Mesothelial cell of epicardium (in vitro differentiated cells): ENCODE measurements at regions not wholly inside any gene's neighbourhood (a gene's known extent, or its start where the extent isn't known, plus 50 kb on each side); places are given as distances from the start of the nearest gene placed in this dataset.

ENCODE experiments used
- DNase-seq, 2 experiments: peaks; one replicate each; pipeline ENCODE4 v3.0.0; 2021; ENCODE audit warnings: low spot score in 2 of 2; ENCODE audit not compliant: unreplicated experiment in 2 of 2
- H3K27ac Mint-ChIP-seq: 2 replicates; pipeline ENCODE4 v1.8.0; 2021; ENCODE audit warnings: mixed read lengths
- H3K27me3 Mint-ChIP-seq: 2 replicates; pipeline ENCODE4 v1.8.0; 2021; ENCODE audit warnings: low read depth, mixed read lengths
- H3K36me3 Mint-ChIP-seq: 2 replicates; pipeline ENCODE4 v1.8.0; 2021; ENCODE audit warnings: mixed read lengths
- H3K4me1 Mint-ChIP-seq: 2 replicates; pipeline ENCODE4 v1.8.0; 2021; ENCODE audit warnings: mixed read lengths
- H3K4me3 Mint-ChIP-seq: 2 replicates; pipeline ENCODE4 v1.8.0; 2021; ENCODE audit warnings: mild to moderate bottlenecking, moderate library complexity, mixed read lengths
- H3K9me3 Mint-ChIP-seq: 2 replicates; pipeline ENCODE4 v1.8.0; 2021; ENCODE audit warnings: mixed read lengths
- TF ChIP-seq, protein P1 (sequence below): fragments of 200-600 bp; sonication (generic); IDR thresholded peaks from one replicate; pipeline ENCODE4 v1.5.0; 2021; ENCODE audit warnings: antibody characterized with exemption; ENCODE audit not compliant: unreplicated experiment

DNA sequence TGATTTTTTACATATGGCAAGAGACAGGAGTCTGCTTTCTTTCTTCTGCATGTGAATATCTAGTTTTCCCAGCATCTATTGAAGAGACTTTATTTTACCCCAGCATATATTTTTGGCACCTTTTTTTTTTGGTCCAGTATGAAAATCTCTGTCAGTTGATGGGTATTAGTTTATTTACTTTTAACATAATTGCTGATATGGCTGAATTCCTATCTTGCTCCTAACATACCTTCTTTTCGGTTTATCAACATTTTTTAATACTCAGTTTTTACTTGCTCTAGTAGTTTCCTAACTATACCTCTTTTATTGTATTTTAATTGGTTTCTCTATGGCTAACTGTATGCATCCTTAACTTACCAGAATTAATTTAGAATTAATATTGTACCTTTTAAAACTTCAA, 77.5 kb upstream of the PDE7B start:
- Mint-ChIP-seq H3K36me3 (no peaks in the 10 kb centered on the region), H3K27me3 (no peaks in the 10 kb centered on the region), H3K4me1 (no peaks in the 10 kb centered on the region), H3K9me3 (peaks cover 15% of the 10 kb centered on the region), H3K4me3 (no peak overlapping the region), H3K27ac (no peak overlapping the region)
- TF ChIP-seq, protein P1, sequence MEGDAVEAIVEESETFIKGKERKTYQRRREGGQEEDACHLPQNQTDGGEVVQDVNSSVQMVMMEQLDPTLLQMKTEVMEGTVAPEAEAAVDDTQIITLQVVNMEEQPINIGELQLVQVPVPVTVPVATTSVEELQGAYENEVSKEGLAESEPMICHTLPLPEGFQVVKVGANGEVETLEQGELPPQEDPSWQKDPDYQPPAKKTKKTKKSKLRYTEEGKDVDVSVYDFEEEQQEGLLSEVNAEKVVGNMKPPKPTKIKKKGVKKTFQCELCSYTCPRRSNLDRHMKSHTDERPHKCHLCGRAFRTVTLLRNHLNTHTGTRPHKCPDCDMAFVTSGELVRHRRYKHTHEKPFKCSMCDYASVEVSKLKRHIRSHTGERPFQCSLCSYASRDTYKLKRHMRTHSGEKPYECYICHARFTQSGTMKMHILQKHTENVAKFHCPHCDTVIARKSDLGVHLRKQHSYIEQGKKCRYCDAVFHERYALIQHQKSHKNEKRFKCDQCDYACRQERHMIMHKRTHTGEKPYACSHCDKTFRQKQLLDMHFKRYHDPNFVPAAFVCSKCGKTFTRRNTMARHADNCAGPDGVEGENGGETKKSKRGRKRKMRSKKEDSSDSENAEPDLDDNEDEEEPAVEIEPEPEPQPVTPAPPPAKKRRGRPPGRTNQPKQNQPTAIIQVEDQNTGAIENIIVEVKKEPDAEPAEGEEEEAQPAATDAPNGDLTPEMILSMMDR = no peak
- DNase-seq = no peak

DNA sequence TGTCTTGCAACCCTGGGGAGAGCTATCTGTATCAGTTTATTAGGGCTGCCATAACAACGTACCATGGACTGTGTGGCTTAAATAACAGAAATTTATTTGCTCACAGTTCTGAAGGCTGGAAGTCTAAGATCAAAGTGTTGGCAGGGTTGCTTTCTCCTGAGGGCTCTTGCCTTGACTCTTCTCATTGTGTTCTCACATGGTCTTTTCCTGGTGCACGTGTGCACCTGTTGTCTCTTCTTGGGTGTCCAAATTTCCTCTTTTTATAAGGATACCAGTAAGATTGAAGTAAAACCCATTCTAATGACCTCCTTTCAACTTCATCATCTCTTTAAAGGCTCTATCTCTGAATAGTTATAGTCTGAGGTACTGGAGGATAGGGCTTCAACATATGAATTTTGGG, 72.3 kb upstream of the PDE7B start:
- no peak for DNase-seq
- Mint-ChIP-seq H3K4me3 (no peak overlapping the region), H3K9me3 (peaks cover 27% of the 10 kb centered on the region), H3K36me3 (no peaks in the 10 kb centered on the region), H3K4me1 (peaks cover 2% of the 10 kb centered on the region), H3K27ac (no peak overlapping the region), H3K27me3 (no peaks in the 10 kb centered on the region)
- TF ChIP-seq, protein P1 = no peak

DNA sequence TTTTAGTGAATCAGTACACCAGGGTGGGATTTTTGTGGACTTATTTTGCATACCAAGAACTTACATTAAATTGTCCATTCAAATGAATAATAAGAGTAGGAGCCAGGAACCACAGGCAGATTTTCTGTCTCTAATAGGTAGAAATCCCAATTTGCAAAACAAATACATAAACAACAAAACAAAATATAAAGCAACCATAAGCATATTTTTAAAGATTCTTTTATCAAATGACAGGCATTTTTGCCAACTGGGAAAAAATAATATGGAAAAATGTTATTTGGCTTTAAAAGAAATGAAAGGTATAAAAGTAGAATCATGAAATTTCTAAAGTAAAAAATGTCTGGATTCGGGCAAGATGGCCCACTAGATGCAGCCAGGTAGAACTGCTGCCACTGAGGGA, 71.2 kb upstream of the PDE7B start:
- peaks cover 8% of the 10 kb centered on the region for H3K4me1 Mint-ChIP-seq
- H3K4me3 Mint-ChIP-seq = no peak overlapping the region
- H3K36me3 Mint-ChIP-seq = no peaks in the 10 kb centered on the region
- no peak for DNase-seq
- TF ChIP-seq, protein P1 = no peak
- H3K27ac Mint-ChIP-seq = no peak overlapping the region
- H3K9me3 Mint-ChIP-seq = peaks cover 29% of the 10 kb centered on the region
- H3K27me3 Mint-ChIP-seq = no peaks in the 10 kb centered on the region

DNA sequence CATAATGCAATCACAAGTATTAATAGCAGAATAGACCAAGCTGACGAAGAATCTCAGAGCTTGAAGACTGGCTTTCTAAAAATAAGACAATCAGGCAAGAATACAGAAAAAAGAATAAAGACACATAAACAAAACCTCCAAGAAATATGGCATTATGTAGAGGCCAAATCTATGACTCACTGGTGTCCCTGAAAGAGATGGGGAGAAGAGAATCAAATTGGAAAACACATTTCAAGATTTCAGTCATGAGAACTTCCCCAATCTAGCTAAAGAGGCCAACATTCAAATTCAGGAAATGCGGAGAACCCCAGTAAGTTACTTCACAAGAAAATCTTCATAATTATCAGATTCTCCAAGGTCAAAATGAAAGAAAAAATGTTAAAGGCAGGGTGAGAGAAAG, 69.0 kb upstream of the PDE7B start:
- Mint-ChIP-seq H3K27ac (no peak overlapping the region), H3K4me1 (peaks cover 8% of the 10 kb centered on the region), H3K27me3 (no peaks in the 10 kb centered on the region), H3K4me3 (no peak overlapping the region), H3K36me3 (no peaks in the 10 kb centered on the region), H3K9me3 (peaks cover 30% of the 10 kb centered on the region)
- no peak for DNase-seq
- TF ChIP-seq, protein P1 = no peak

DNA sequence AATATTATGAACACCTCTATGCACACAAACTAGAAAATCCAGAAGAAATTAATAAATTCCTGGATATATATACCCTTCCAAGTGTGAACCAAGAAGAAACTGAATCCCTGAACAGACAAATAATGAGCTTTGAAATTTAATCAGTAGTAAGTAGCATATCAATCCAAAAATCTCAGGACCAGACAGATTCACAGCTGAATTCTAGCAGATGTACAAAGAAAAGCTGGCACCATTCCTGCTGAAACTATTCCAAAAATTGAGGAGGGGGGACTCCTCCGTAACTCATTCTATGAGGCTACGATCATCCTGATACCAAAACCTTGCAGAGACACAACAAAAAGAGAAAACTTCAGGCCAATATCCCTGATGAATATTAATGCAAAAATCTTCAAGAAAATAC, 67.0 kb upstream of the PDE7B start:
- peaks cover 30% of the 10 kb centered on the region for H3K9me3 Mint-ChIP-seq
- H3K27me3 Mint-ChIP-seq = no peaks in the 10 kb centered on the region
- no peaks in the 10 kb centered on the region for H3K36me3 Mint-ChIP-seq
- H3K27ac Mint-ChIP-seq = no peak overlapping the region
- peaks cover 12% of the 10 kb centered on the region for H3K4me1 Mint-ChIP-seq
- no peak overlapping the region for H3K4me3 Mint-ChIP-seq
- no peak for DNase-seq
- TF ChIP-seq, protein P1 = no peak

DNA sequence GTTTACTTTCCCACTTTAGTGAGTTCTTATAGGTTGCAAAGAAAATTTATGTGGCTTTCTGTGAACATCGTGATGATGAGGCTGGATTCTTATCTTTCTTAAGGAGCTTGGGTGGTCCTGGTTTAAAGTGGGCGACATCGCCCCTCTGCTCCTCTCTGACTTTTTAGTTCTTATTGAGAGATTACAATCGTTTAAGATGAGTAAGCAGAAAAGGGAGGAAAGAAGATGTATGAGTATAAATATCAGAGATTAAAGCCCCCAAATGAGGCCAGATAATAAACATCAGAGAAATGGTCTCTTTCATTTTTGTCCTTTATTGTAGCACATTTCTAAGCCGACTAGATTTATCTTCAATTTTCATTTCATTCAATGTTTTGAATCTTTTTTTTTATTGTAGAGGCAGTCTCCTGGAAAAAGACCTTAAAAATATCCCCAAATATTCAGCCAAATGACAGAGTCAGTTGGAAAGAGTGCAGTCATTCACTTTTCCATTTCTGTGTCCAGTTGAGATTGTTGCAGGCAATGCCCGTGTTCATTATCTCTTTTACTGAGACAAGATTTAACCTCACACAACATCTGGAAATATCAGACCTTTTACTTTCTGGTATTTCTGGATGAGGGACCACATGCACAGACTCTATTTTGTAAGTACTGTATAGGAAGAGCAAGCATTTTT, 62.0 kb upstream of the PDE7B start:
- no peak for DNase-seq
- no peaks in the 10 kb centered on the region for H3K27me3 Mint-ChIP-seq
- TF ChIP-seq, protein P1 = no peak
- H3K36me3 Mint-ChIP-seq = no peaks in the 10 kb centered on the region
- peaks cover 8% of the 10 kb centered on the region for H3K9me3 Mint-ChIP-seq
- H3K4me3 Mint-ChIP-seq = no peak overlapping the region
- peak overlapping the region; percentile 76 for H3K27ac Mint-ChIP-seq
- peaks cover 16% of the 10 kb centered on the region for H3K4me1 Mint-ChIP-seq
